ENCODE measurements at regions not wholly inside any gene's neighbourhood (a gene's known extent, or its start where the extent isn't known, plus 50 kb on each side); places are given as distances from the start of the nearest gene placed in this dataset.

DNA sequence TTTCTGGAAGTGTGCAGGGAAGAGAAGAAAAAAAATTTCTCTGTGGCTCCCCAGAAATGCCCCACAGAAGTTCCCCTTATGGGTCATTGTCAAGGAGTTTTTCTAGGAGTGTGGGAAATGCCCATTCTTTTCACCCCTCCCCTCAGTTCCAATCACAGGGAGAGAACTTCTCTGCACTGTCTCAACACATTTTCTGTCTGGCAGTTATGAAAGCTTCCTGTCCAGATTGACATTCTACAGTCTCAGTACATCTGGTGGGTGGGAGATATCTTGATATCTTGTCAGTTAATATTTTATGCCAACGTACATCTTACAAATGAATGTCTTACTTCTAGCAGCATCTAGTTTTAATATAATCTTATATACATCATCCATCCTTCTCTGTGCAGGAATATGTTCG is 566.8 kb upstream of the AADAT start:
- no peak for TF ChIP-seq CTCF (IDR thresholded peaks at IDR 0.05; ENCODE audit: poor library complexity, severe bottlenecking)
- no peak for TF ChIP-seq EZH2 (IDR thresholded peaks at IDR 0.05; ENCODE audit: borderline replicate concordance, insufficient read depth, low read length, poor library complexity, severe bottlenecking)
- TF ChIP-seq POLR2AphosphoS5 (IDR thresholded peaks at IDR 0.05): peak; percentile 27
- no peak for TF ChIP-seq REST (IDR thresholded peaks at IDR 0.05; ENCODE audit: borderline replicate concordance)
